Spleen (tissue), 7 donors: ENCODE measurements at regions not wholly inside any gene's neighbourhood (a gene's known extent, or its start where the extent isn't known, plus 50 kb on each side); places are given as distances from the start of the nearest gene placed in this dataset.

Experiments
- POLR2A ChIP-seq, 3 donors: fragments of 450-650 bp; IDR thresholded peaks; one replicate each; pipeline ENCODE4 v1.5.1; 2017; ENCODE audit warnings: antibody characterized with exemption in 3 of 3, mild to moderate bottlenecking in 1 of 3
- TF ChIP-seq, protein P1 (sequence below), 11 experiments: fragments of 200-600 bp in 7 of 11; fragments of 450-650 bp in 4 of 11; sonication (generic) in 4 of 11; IDR thresholded peaks in 8 of 11; conservative IDR thresholded peaks in 3 of 11; 1 replicate in 7 of 11; 2 replicates in 4 of 11; pipeline versions ENCODE4 v1.4.0 to v1.8.0; 2016 to 2021; ENCODE audit warnings: antibody characterized with exemption in 11 of 11, inconsistent platforms in 4 of 11, mild to moderate bottlenecking in 1 of 11
- donor health status: DM: no; HTN: no; CAD: no; lungs with moderate emphysema.
- donor health status: DM: no; HTN: no; CAD: no.
- donor health status: DM: no; HTN: no; CAD: no.

DNA sequence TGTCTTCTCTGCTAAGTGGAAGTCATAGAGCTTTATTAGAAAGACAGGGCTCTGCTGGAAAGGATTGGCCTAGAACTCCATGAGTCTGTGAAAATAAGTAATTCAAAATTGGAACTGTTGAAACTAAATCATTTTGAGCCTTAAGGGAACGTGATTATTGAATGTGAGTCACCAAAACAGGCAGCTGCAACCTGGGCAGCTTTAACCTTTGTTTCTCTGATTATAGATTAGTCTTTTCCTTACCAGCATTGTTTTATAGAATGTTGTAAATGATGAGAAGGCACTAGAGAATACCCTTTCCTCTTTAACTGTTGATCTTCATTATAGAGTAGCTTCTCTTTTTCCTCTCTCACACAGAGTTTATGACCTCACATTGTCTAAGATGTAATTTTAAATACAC is 638.8 kb upstream of the SLITRK6 start:
- no peak for TF ChIP-seq POLR2A (IDR thresholded peaks at IDR 0.05)
- TF ChIP-seq, protein P1, sequence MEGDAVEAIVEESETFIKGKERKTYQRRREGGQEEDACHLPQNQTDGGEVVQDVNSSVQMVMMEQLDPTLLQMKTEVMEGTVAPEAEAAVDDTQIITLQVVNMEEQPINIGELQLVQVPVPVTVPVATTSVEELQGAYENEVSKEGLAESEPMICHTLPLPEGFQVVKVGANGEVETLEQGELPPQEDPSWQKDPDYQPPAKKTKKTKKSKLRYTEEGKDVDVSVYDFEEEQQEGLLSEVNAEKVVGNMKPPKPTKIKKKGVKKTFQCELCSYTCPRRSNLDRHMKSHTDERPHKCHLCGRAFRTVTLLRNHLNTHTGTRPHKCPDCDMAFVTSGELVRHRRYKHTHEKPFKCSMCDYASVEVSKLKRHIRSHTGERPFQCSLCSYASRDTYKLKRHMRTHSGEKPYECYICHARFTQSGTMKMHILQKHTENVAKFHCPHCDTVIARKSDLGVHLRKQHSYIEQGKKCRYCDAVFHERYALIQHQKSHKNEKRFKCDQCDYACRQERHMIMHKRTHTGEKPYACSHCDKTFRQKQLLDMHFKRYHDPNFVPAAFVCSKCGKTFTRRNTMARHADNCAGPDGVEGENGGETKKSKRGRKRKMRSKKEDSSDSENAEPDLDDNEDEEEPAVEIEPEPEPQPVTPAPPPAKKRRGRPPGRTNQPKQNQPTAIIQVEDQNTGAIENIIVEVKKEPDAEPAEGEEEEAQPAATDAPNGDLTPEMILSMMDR (IDR thresholded peaks at IDR 0.05 in 8 of 11, conservative IDR thresholded peaks at IDR 0.05 in 3 of 11): no peak
